Ishikawa (cell line): ENCODE measurements at regions not wholly inside any gene's neighbourhood (a gene's known extent, or its start where the extent isn't known, plus 50 kb on each side); places are given as distances from the start of the nearest gene placed in this dataset.

Experiments
- CEBPB ChIP-seq: IDR thresholded peaks from 2 replicates; pipeline ENCODE4 v1.6.1; 2012
- CREB1 ChIP-seq: IDR thresholded peaks from 2 replicates; pipeline ENCODE4 v1.6.1; 2012; ENCODE audit warnings: low read depth
- EGR1 ChIP-seq: IDR thresholded peaks from 2 replicates; pipeline ENCODE4 v1.6.1; 2012
- EP300 ChIP-seq: IDR thresholded peaks from 2 replicates; pipeline ENCODE4 v1.6.1; 2012; ENCODE audit warnings: borderline replicate concordance
- FOXM1 ChIP-seq: IDR thresholded peaks from 2 replicates; pipeline ENCODE4 v1.6.1; 2012; ENCODE audit warnings: low read depth, borderline replicate concordance
- NFIC ChIP-seq: IDR thresholded peaks from 2 replicates; pipeline ENCODE4 v1.6.1; 2012
- RAD21 ChIP-seq: IDR thresholded peaks from 2 replicates; pipeline ENCODE4 v1.6.1; 2012; ENCODE audit warnings: low read depth
- TAF1 ChIP-seq: IDR thresholded peaks from 2 replicates; pipeline ENCODE4 v1.6.1; 2012; ENCODE audit warnings: low read depth, mild to moderate bottlenecking
- TCF12 ChIP-seq: IDR thresholded peaks from 2 replicates; pipeline ENCODE4 v1.6.1; 2012; ENCODE audit warnings: low read depth
- TEAD4 ChIP-seq: IDR thresholded peaks from 2 replicates; pipeline ENCODE4 v1.6.1; 2012
- YY1 ChIP-seq: IDR thresholded peaks from 2 replicates; pipeline ENCODE4 v1.6.1; 2012; ENCODE audit warnings: low read depth
- ZBTB7A ChIP-seq: IDR thresholded peaks from 2 replicates; pipeline ENCODE4 v1.6.1; 2012; ENCODE audit warnings: low read depth
- TF ChIP-seq, protein P1 (sequence below): IDR thresholded peaks from 2 replicates; pipeline ENCODE4 v1.6.1; 2012; ENCODE audit warnings: low read depth, mild to moderate bottlenecking
- TF ChIP-seq, protein P2 (sequence below): IDR thresholded peaks from 2 replicates; pipeline ENCODE4 v1.6.1; 2012
- TF ChIP-seq, protein P3 (sequence below): IDR thresholded peaks from 2 replicates; pipeline ENCODE4 v1.6.1; 2012

DNA sequence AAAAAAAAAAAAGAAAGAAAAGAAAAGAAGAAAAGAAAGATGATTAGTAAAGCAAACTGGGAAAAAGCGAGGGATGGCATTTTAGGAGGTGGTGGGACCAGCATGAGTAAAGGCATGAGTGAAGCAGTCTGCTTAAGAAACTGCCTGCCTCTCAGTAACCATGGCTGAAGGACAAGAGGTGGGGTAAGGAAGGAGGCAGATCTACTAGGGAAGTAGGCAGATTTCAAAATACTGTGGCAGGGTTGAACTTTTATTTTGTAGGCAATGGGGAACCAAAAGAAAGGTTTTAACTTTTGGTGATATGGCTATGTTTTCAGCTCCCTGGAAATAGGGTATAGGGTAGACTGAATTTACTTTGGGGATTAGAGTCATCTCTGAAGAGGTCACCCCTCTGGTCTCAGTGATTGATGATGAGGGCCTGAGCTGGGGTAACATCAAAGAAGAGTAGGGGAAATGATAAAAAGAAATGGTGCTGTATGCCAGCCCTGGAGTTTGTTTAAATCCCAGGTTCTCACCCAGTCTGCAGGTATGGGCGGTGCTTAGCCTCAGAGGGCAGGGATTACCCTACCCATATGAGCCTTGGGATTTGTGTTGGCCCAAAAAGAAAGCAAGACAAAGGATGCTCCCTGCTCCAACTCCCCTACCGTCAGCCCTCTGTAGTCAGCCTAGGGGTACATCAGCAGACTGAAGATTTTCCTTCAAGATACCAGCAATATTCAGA lies 316.2 kb downstream of the CWC27 start:
- no peak for TF ChIP-seq EGR1
- TF ChIP-seq NFIC: no peak
- TF ChIP-seq, protein P1, sequence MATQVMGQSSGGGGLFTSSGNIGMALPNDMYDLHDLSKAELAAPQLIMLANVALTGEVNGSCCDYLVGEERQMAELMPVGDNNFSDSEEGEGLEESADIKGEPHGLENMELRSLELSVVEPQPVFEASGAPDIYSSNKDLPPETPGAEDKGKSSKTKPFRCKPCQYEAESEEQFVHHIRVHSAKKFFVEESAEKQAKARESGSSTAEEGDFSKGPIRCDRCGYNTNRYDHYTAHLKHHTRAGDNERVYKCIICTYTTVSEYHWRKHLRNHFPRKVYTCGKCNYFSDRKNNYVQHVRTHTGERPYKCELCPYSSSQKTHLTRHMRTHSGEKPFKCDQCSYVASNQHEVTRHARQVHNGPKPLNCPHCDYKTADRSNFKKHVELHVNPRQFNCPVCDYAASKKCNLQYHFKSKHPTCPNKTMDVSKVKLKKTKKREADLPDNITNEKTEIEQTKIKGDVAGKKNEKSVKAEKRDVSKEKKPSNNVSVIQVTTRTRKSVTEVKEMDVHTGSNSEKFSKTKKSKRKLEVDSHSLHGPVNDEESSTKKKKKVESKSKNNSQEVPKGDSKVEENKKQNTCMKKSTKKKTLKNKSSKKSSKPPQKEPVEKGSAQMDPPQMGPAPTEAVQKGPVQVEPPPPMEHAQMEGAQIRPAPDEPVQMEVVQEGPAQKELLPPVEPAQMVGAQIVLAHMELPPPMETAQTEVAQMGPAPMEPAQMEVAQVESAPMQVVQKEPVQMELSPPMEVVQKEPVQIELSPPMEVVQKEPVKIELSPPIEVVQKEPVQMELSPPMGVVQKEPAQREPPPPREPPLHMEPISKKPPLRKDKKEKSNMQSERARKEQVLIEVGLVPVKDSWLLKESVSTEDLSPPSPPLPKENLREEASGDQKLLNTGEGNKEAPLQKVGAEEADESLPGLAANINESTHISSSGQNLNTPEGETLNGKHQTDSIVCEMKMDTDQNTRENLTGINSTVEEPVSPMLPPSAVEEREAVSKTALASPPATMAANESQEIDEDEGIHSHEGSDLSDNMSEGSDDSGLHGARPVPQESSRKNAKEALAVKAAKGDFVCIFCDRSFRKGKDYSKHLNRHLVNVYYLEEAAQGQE: no peak
- no peak for TF ChIP-seq RAD21
- no peak for TF ChIP-seq EP300
- TF ChIP-seq TEAD4: no peak
- no peak for TF ChIP-seq YY1
- no peak for TF ChIP-seq ZBTB7A
- TF ChIP-seq, protein P2, sequence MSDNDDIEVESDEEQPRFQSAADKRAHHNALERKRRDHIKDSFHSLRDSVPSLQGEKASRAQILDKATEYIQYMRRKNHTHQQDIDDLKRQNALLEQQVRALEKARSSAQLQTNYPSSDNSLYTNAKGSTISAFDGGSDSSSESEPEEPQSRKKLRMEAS: no peak
- no peak for TF ChIP-seq TAF1
- TF ChIP-seq FOXM1: no peak
- no peak for TF ChIP-seq CEBPB
- TF ChIP-seq TCF12: no peak
- TF ChIP-seq, protein P3, sequence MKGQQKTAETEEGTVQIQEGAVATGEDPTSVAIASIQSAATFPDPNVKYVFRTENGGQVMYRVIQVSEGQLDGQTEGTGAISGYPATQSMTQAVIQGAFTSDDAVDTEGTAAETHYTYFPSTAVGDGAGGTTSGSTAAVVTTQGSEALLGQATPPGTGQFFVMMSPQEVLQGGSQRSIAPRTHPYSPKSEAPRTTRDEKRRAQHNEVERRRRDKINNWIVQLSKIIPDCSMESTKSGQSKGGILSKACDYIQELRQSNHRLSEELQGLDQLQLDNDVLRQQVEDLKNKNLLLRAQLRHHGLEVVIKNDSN: no peak
- TF ChIP-seq CREB1: no peak

DNA sequence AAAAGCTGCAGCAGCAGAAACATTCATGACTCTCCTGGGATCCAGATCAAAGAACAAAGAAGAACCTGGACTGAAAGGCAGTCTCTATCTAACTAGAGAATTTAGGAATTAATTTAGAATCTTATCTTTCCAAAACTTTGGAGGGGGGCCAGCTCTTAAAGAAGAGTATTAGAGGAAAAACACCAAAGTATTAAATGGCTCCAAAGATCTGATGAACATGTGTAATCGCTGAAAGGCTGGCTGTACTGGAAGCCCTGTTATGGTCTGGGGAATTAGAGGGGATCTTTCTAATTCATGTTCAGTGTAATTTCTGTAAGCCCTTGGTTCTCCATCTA lies 316.8 kb downstream of the CWC27 start:
- TF ChIP-seq RAD21 (no peak), NFIC (no peak), ZBTB7A (no peak), TCF12 (no peak), FOXM1 (no peak), CREB1 (no peak), EGR1 (no peak), TAF1 (no peak), CEBPB (no peak), YY1 (no peak), EP300 (no peak)
- TF ChIP-seq, protein P2: no peak
- TF ChIP-seq, protein P1: no peak
- TF ChIP-seq, protein P3: no peak

DNA sequence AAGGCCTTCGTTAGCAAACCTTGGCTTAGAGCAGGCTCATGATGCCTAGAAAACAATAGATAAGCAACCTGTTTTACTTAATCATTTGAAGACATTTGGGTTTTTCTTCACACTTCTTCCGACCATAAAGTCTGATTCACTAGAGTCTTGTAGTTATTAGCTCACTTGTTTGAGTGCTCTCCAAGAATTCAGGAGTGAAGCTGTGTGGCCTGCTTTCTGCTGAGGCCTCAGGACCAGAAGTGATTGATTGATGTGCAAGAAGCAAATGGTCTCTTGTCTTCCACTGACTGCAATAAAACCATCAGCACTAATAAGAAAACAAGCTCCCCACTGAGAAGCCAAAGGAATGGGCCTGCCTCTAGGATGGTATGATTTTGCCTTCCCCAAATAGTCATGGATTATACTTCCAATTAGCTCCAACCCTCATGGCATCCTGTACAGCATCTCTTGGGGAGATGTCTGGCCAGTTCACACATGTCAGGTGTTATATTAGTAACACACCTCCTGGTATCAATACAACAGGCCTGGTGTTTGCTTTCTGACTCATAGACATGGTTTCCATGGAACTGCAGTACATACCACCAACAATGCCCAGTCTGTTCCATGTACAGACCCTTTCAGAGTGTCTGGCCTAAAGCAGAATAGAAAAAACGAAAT lies 317.6 kb downstream of the CWC27 start:
- TF ChIP-seq, protein P3: no peak
- TF ChIP-seq CREB1: no peak
- TF ChIP-seq, protein P2: no peak
- TF ChIP-seq, protein P1: no peak
- no peak for TF ChIP-seq EP300
- TF ChIP-seq EGR1: no peak
- no peak for TF ChIP-seq NFIC
- TF ChIP-seq CEBPB: no peak
- TF ChIP-seq RAD21: no peak
- no peak for TF ChIP-seq TEAD4
- no peak for TF ChIP-seq TCF12
- TF ChIP-seq FOXM1: no peak
- no peak for TF ChIP-seq YY1
- TF ChIP-seq ZBTB7A: no peak
- no peak for TF ChIP-seq TAF1
